Endothelial cell (in vitro differentiated cells): ENCODE measurements at regions not wholly inside any gene's neighbourhood (a gene's known extent, or its start where the extent isn't known, plus 50 kb on each side); places are given as distances from the start of the nearest gene placed in this dataset.
"Not testable (repeated sequence)": the region's sequence is repeated elsewhere in the genome, so short reads cannot be mapped to it uniquely, and the experiment has no call there.

ENCODE experiments used
- DNase-seq: peaks from one replicate; pipeline ENCODE4 v3.0.0; 2021; ENCODE audit warnings: low spot score
- H3K27ac Mint-ChIP-seq: one replicate; pipeline ENCODE4 v1.8.0; 2021; ENCODE audit warnings: mixed read lengths, inconsistent platforms; ENCODE audit not compliant: unreplicated experiment
- H3K27me3 Mint-ChIP-seq: one replicate; pipeline ENCODE4 v1.8.0; 2021; ENCODE audit warnings: mild to moderate bottlenecking, moderate library complexity, mixed read lengths, inconsistent platforms; ENCODE audit not compliant: unreplicated experiment
- H3K36me3 Mint-ChIP-seq: one replicate; pipeline ENCODE4 v1.8.0; 2021; ENCODE audit warnings: mild to moderate bottlenecking, low read depth, mixed read lengths, inconsistent platforms; ENCODE audit not compliant: unreplicated experiment
- H3K4me1 Mint-ChIP-seq: one replicate; pipeline ENCODE4 v1.8.0; 2021; ENCODE audit warnings: mild to moderate bottlenecking, mixed read lengths, inconsistent platforms; ENCODE audit not compliant: unreplicated experiment
- H3K4me3 Mint-ChIP-seq: one replicate; pipeline ENCODE4 v1.8.0; 2021; ENCODE audit warnings: mild to moderate bottlenecking, mixed read lengths, inconsistent platforms; ENCODE audit not compliant: unreplicated experiment
- H3K9me3 Mint-ChIP-seq: one replicate; pipeline ENCODE4 v1.8.0; 2021; ENCODE audit warnings: mixed read lengths, inconsistent platforms; ENCODE audit not compliant: unreplicated experiment
- TF ChIP-seq, protein P1 (sequence below): fragments of 200-600 bp; sonication (generic); IDR thresholded peaks from one replicate; pipeline ENCODE4 v1.5.0; 2021; ENCODE audit warnings: antibody characterized with exemption; ENCODE audit not compliant: unreplicated experiment

GRCh38 chr2:150811259-150811855 lies 323.9 kb upstream of the RND3 start:
- Mint-ChIP-seq H3K4me1 (no peaks in the 10 kb centered on the region), H3K9me3 (no peaks in the 10 kb centered on the region), H3K36me3 (no peaks in the 10 kb centered on the region)

DNA sequence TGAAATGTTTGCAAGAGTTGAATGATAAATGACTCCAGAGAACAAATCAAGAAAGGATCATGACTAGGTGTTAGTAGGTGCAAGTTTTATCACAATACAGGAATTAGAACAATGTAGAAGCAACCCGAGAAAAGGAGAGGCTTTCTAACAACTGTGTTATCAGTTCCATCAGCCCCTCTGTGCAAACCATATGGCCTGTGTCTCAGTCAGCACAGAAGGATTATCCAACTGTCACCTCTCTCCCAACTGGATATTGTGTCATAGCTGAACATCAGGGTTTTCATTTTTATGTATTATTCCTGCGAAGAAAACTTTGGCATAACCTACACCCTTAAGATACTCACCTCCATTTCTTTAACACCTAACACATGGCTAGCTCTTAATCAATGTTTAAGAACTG lies 321.6 kb upstream of the RND3 start:
- Mint-ChIP-seq H3K9me3 (no peaks in the 10 kb centered on the region), H3K4me1 (no peaks in the 10 kb centered on the region), H3K4me3 (no peak overlapping the region), H3K27me3 (no peaks in the 10 kb centered on the region), H3K36me3 (no peaks in the 10 kb centered on the region), H3K27ac (no peak overlapping the region)
- no peak for DNase-seq
- TF ChIP-seq, protein P1, sequence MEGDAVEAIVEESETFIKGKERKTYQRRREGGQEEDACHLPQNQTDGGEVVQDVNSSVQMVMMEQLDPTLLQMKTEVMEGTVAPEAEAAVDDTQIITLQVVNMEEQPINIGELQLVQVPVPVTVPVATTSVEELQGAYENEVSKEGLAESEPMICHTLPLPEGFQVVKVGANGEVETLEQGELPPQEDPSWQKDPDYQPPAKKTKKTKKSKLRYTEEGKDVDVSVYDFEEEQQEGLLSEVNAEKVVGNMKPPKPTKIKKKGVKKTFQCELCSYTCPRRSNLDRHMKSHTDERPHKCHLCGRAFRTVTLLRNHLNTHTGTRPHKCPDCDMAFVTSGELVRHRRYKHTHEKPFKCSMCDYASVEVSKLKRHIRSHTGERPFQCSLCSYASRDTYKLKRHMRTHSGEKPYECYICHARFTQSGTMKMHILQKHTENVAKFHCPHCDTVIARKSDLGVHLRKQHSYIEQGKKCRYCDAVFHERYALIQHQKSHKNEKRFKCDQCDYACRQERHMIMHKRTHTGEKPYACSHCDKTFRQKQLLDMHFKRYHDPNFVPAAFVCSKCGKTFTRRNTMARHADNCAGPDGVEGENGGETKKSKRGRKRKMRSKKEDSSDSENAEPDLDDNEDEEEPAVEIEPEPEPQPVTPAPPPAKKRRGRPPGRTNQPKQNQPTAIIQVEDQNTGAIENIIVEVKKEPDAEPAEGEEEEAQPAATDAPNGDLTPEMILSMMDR: no peak

More at GRCh38 chr2:150811259-150811855, 323.9 kb upstream of the RND3 start:
- Mint-ChIP-seq H3K27me3 (no peaks in the 10 kb centered on the region), H3K4me3 (no peak overlapping the region), H3K27ac (no peak overlapping the region)
- TF ChIP-seq, protein P1: no peak
- no peak for DNase-seq

DNA sequence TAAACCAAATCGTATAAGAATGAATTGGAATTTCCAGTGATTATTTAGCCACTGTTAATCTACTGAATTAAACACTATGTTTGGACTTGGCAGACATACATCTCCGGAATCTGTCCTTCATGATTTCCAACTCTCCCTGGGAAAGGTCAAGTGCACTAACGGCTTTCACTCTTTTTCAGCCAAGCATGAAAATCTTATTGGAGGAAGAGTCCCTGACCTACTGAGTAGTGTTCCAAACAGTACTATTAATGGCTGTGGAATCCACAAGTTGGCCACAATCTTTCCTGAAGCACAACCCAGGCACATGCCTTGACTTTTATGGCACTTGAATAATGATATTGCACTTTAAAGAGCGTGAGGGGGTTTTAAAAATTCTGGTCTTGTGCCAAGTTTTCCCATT lies 318.9 kb upstream of the RND3 start:
- H3K27me3 Mint-ChIP-seq: no peaks in the 10 kb centered on the region
- H3K4me1 Mint-ChIP-seq: no peaks in the 10 kb centered on the region
- no peaks in the 10 kb centered on the region for H3K36me3 Mint-ChIP-seq
- no peak overlapping the region for H3K27ac Mint-ChIP-seq
- TF ChIP-seq, protein P1: no peak
- H3K4me3 Mint-ChIP-seq: no peak overlapping the region
- no peaks in the 10 kb centered on the region for H3K9me3 Mint-ChIP-seq
- DNase-seq: no peak

DNA sequence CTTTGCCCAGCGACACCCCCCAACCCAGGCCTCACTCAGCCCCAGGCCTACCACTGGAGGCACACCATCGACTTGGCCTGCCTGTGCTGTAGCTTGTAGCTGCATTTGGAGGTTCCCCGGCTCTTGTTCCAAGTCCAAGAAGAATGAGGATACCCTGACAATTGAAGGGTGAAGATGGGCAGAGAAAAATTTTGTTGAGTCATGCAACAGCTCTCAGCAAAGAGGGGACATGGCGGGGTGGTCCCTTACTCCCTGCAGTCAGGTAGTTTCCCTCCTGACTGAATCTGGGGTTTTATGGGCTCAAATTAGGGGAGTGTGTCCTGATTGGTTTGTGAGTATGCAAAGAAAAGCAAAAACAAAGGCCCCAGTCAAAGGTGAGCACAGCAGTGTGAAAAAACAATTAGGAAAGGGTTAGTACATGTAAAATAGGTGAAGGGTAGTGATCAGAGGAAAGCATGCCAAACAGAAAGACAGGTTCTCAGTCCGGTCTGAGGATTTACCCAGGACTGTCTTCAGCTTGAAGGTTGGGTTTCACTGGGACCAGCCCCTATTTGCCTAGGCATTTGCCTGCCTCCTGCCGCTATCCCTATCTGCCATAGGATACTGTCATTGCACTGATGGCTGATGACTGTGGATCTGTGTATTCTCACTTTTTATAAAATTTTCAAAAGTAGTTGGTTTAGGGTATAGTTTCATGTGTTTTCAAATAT lies 316.4 kb upstream of the RND3 start:
- TF ChIP-seq, protein P1: no peak
- no peaks in the 10 kb centered on the region for H3K9me3 Mint-ChIP-seq
- H3K27ac Mint-ChIP-seq: no peak overlapping the region
- no peaks in the 10 kb centered on the region for H3K36me3 Mint-ChIP-seq
- no peak overlapping the region for H3K4me3 Mint-ChIP-seq
- no peaks in the 10 kb centered on the region for H3K27me3 Mint-ChIP-seq
- no peak for DNase-seq
- no peaks in the 10 kb centered on the region for H3K4me1 Mint-ChIP-seq

DNA sequence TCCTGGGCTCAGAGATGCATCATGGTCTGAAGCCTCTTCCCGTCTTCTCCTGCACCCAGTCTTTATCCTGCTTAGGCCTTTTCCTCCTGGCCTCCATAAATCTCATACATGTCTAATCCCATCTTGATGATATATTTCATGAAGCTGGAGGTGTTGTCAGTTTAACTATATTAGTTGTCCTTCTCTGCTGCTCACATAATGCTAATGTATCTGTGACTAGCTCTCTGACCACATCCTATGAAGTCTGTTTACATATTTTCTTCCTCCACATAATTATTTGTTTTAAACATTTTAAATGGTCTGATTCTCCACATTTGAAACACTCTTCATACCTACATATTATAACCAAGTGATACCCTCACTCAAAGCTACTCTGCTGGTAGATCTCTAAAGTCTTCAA lies 315.2 kb upstream of the RND3 start:
- H3K36me3 Mint-ChIP-seq: no peaks in the 10 kb centered on the region
- no peak for DNase-seq
- TF ChIP-seq, protein P1: no peak
- H3K27me3 Mint-ChIP-seq: no peaks in the 10 kb centered on the region
- no peaks in the 10 kb centered on the region for H3K9me3 Mint-ChIP-seq
- H3K4me1 Mint-ChIP-seq: no peaks in the 10 kb centered on the region
- no peak overlapping the region for H3K4me3 Mint-ChIP-seq
- no peak overlapping the region for H3K27ac Mint-ChIP-seq

GRCh38 chr2:150796236-150796635 lies 308.8 kb upstream of the RND3 start:
- not testable (repeated sequence) for H3K9me3 Mint-ChIP-seq, H3K4me1 Mint-ChIP-seq

More at GRCh38 chr2:150796236-150796635, 308.8 kb upstream of the RND3 start:
- H3K27ac Mint-ChIP-seq, DNase-seq, H3K36me3 Mint-ChIP-seq, H3K27me3 Mint-ChIP-seq, H3K4me3 Mint-ChIP-seq: not testable (repeated sequence)
